Inferior parietal cortex (tissue), 1 donor: ENCODE measurements at regions not wholly inside any gene's neighbourhood (a gene's known extent, or its start where the extent isn't known, plus 50 kb on each side); places are given as distances from the start of the nearest gene placed in this dataset.
A peak's percentile ranks its signal among the peaks of the same experiment; 100 is the strongest.

Source experiments
- DNase-seq: peaks from one replicate; pipeline ENCODE4 v3.0.0-alpha.2; 2016; ENCODE audit errors: extremely low spot score

DNA sequence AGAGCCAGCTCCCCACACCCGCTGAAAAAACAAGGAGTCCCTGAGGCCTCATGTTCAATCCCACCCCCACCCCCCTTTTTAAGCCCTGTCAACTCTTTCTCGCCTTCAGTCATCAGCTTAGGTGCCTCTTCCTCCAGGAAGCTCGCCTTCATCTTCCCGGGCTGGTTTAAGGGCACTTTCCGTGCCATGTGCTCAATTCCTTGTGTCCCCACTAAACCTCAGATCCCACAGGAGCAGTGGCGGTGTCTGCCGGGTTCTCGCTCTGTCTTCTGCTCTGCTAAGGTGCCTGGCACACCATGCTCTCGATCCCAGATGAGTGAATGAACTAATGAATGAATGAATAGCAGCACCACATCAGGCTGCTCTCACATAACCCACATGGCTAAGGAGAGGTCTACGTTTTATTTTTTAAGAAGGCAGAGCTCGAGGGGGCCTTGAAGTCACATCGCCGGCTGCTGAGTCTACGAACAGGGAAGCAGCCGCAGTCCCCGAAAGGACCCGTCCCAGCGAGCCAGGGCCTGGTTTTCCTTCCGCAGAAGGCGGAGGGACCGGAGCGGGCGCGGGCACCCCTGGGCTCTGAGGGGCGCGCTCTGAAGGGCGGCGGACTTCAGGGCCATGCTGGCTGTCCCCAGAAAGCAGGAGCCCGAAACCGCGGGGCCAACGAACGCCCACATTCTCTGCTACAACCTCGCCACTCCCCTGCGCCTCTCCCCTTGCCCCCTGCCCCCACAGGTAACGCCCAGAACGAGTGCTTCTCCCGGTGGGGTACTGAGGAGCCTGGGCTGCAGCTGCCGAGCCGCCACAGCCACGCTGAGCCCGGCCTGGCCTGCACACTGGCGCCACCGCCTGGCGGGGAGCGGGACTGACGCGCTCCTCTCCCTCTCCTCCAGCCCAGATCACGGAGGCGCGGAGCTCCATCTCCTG, 73.4 kb upstream of the KCNMA1 start:
- peak; percentile 72 for DNase-seq

- DNase-seq: no peak
These were observed 72.5 kb upstream of the KCNMA1 start for GRCh38 chr10:77710081-77710551.

DNA sequence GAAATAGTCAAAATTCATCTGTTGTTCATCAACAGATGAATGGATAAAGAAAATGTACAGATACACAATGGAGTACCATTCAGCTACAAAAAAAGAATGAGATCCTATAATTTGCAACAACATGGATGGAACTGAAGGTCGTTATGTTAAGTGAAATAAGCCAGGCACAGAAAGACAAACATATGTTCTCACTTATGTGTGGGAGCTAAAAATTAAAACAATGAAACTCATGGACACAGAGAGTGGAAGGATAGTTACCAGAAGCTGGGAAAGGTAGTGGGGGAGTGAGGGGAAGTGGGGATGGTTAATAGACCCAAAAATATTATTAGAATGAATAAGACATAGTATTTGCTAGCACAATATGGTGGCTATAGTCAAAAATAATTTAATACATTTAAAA, 70.0 kb upstream of the KCNMA1 start:
- no peak for DNase-seq

GRCh38 chr10:77702166-77702565, 64.6 kb upstream of the KCNMA1 start:
- DNase-seq: peak; percentile 75

DNA sequence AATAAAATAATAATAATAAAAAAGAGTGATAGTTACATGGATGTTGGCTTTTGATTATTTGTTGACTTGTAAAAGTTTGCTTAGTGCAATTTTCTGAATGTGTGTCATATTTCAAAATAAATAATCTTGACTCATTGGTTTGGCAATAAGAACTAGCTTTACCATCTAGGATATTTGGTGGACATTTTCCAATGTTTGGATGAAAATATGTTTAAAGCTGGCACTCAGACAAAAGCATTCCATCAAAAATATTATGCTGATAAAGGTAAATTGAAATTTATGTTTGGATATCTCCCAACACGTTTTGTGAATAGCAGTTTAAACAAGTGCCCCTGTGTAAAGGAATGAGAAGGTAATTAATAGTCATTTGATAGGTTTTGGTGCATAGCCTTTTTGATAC, 62.5 kb upstream of the KCNMA1 start:
- no peak for DNase-seq

DNA sequence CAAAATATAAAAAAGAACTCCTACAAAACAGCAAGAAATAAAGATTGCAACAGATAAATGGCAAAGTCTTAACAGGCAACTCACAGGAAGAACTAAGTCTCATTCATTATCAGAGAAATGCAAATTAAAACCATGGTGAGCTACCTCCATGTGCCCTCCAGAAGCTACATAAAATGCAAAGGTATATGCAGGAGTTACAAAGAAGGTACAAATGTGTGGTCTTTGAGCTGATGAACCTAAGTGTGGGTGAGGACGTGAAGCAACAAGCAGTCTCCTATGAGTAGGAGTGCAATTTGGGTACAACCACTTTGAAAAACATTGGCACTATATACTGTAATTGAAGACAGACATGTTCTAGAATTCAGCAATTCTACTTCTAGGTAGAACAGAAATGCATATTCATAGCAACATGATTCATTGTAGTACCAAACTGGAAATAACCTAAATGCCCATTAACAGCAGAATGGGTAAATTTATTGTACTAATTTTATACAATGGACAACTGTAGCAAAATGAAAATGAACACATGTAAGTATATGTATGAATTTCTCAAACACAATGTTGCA, 61.6 kb upstream of the KCNMA1 start:
- no peak for DNase-seq

DNA sequence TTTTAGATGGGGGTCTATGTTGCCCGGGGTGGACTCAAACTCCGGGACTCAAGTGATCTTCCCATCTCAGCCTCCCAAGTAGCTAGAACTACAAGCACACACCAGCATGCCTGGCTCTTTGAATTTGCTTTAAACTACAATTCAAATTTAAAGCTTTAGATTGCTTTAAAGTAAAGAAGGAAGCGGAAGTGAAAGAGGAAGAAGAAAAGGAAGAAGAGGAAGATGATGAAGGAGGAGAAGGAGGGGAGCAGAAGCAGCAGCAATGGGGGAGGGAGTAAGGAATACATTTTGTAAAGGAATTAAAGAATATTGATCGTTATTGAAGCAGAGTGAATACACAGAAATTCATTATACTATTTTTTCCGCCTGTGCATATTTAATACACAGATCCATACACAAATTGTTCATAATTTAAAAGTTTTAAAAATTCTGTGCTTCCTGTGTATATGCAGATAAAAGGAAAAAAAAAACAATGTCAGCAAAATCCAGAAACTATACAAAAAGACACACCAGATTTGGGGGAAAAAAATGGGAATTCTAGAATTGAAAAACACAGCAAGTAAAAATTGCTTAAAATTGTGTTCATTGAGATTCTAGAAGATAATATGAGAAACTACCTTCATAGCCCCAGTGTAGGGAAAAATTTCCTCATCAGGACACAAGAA, 60.8 kb upstream of the KCNMA1 start:
- no peak for DNase-seq

DNA sequence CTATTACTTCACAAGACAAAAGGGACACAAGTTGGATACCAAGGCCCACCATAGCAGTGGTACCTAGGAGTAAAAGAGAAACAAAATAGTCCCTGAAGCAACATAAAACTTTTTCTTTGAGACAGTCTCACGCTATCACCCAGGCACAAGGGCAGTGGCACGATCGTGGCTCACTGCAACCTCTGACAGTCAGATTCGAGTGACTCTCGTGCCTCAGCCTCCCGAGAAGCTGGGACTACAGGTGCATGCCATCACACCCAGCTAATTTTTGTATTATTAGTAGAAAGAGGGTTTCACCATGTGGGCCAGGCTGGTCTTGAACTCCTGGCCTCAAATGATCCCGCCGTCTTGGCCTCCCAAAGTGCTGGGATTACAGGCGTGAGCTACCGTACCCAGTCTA, 59.0 kb upstream of the KCNMA1 start:
- DNase-seq: no peak

DNA sequence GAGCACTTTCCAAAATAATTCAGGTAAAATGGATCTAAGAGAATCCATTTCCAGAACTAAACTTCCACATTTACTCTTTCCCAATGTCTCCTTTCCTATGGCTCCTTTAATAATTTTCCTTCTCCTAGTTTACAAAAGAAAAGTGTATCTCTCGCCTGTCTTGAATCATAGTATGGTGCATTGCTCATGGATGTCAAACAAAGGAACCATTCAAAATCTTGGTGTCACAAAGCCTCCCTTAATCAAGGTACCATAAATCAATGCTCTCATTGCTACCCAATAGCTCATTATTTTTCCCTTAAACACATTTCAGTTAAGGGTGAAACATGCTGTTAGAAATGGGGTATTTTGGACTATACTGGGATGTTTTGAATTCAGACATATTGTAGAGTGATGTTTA, 57.6 kb upstream of the KCNMA1 start:
- no peak for DNase-seq

DNA sequence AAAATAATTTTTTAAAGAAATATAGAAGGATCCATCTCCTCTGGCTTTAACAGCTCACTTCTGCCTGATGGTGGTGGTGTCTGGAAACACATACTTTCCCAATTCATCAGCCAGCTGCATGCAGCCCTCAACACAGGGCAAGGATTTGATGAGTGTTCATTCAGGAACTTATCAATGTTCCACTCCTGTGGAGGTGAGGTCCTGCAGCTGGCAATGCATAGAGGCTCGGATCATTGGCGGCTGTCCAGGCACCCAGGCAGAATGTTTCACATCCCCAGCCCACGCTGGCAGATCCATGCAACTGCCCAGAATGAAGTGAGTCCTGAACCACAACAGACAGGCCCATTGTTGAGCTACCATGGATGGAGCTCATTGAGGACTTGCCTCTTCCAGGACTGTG, 55.2 kb upstream of the KCNMA1 start:
- no peak for DNase-seq

DNA sequence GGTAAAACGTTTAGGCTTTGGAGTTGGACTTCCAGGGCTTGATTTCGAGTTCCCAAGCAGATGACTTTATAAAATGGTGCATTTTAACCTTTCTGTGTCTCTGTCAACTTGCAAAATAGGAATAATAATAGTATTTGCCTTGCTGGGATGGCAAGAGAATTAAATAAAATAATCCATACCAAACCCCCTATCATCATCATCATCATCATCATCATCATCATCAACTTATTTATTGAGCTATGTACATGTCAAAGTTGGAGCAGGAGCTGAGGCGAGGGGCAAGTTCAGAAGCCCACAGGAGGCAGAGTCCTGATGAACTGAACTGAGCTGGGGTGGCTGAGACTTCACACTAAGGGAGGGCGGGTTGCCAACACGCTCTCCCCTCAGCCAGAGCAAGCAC, 51.7 kb upstream of the KCNMA1 start:
- DNase-seq: no peak

DNA sequence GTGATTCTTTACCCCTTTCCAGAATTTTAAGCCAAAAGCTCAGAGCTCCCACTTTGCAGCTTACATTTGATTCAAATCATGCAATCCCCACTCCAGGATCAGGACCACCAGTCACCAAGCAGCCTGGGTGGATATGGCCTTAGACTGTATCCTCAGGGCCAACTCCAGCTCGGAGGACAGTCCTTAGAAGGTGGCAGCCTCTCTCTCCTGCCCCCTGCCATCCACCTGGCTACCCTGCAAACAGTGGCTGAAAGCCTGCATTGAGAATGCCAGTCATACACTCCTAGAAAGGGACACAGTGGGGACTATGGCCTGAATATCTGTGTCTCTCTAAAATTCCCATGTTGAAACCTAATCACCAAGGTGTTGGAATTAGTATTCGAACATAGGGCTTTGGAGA, 50.0 kb upstream of the KCNMA1 start:
- DNase-seq: no peak
